IMR-90 (cell line): ENCODE measurements at regions not wholly inside any gene's neighbourhood (a gene's known extent, or its start where the extent isn't known, plus 50 kb on each side); places are given as distances from the start of the nearest gene placed in this dataset.

Experiments used
- ATAC-seq: fragments of 200-7000 bp; cut with Tn5 transposase; 2 replicates; pipeline ENCODE4 v1.9.1; 2020; ENCODE audit warnings: low read depth, mild to moderate bottlenecking, moderate library complexity
- BruUV-seq: library from RNA; stranded (reverse); fragments of 400-500 nt; replicated peaks from 2 replicates; lab custom pipeline; 2021; lab: Mats Ljungman, UMichigan
- CTCF ChIA-PET: fragments of 300-600 bp; formaldehyde crosslinking; extraction: SDS; loops from one replicate; lab custom pipeline; 2021; ENCODE audit warnings: antibody characterized with exemption; lab: Yijun Ruan, JAX
- POLR2A ChIA-PET: fragments of 300-600 bp; sonication (Branson Sonifier 250); formaldehyde crosslinking; loops from one replicate; lab custom pipeline; 2022; ENCODE audit warnings: antibody characterized with exemption; ENCODE audit not compliant: unreplicated experiment; lab: Charles Lee
- DNase-seq: peaks from one replicate; pipeline ENCODE4 v3.0.0; 2013
- H2AFZ ChIP-seq: replicated peaks from 2 replicates; pipeline ENCODE3; 2013; ENCODE audit warnings: low read length, mild to moderate bottlenecking; ENCODE audit not compliant: poor library complexity
- H2AK5ac ChIP-seq: 2 replicates; pipeline ENCODE4 v1.6.1; 2013; ENCODE audit warnings: low read depth, low read length, inconsistent platforms
- H2AK9ac ChIP-seq: replicated peaks from 2 replicates; pipeline ENCODE3; 2013; ENCODE audit warnings: mild to moderate bottlenecking, low read depth, low read length, moderate library complexity; ENCODE audit not compliant: poor library complexity
- H2BK120ac ChIP-seq: 2 replicates; pipeline ENCODE4 v1.6.1; 2013; ENCODE audit warnings: low read depth, low read length, inconsistent platforms
- H2BK15ac ChIP-seq: 3 replicates; pipeline ENCODE4 v1.6.1; 2013; ENCODE audit warnings: low read depth, low read length, inconsistent platforms
- H2BK20ac ChIP-seq: 2 replicates; pipeline ENCODE4 v1.6.1; 2013; ENCODE audit warnings: low read depth, mild to moderate bottlenecking, inconsistent platforms, low read length, moderate library complexity
- H2BK5ac ChIP-seq: 2 replicates; pipeline ENCODE4 v1.6.1; 2013; ENCODE audit warnings: mild to moderate bottlenecking, low read depth, low read length, inconsistent platforms; ENCODE audit not compliant: poor library complexity, severe bottlenecking
- H3K14ac ChIP-seq: replicated peaks from 2 replicates; pipeline ENCODE4 v1.6.1; 2013; ENCODE audit warnings: low read depth, low read length, inconsistent platforms
- H3K18ac ChIP-seq: 2 replicates; pipeline ENCODE4 v1.6.1; 2013; ENCODE audit warnings: low read depth, low read length, control low read depth
- H3K23ac ChIP-seq: 2 replicates; pipeline ENCODE4 v1.6.1; 2013; ENCODE audit warnings: low read depth, low read length, inconsistent platforms
- H3K27ac ChIP-seq: 2 replicates; pipeline ENCODE4 v1.5.1; 2013; ENCODE audit warnings: mild to moderate bottlenecking, control low read depth, low read length; ENCODE audit not compliant: insufficient read depth
- H3K27me3 ChIP-seq: 2 replicates; pipeline ENCODE4 v1.6.1; 2013; ENCODE audit warnings: low read length; ENCODE audit not compliant: control insufficient read depth, insufficient read depth
- H3K36me3 ChIP-seq: 2 replicates; pipeline ENCODE4 v1.6.1; 2013; ENCODE audit warnings: low read length, mixed read lengths; ENCODE audit not compliant: control insufficient read depth, insufficient read depth
- H3K4ac ChIP-seq: 2 replicates; pipeline ENCODE4 v1.6.1; 2013; ENCODE audit warnings: low read depth, low read length, inconsistent platforms
- H3K4me1 ChIP-seq: 2 replicates; pipeline ENCODE4 v1.6.1; 2013; ENCODE audit warnings: low read length, mixed read lengths; ENCODE audit not compliant: control insufficient read depth, insufficient read depth
- H3K4me2 ChIP-seq: 2 replicates; pipeline ENCODE4 v1.6.1; 2013; ENCODE audit warnings: low read depth, mild to moderate bottlenecking, control low read depth, low read length, moderate library complexity
- H3K4me3 ChIP-seq: 2 replicates; pipeline ENCODE4 v1.5.1; 2013; ENCODE audit warnings: low read depth, mild to moderate bottlenecking, control low read depth, low read length, moderate library complexity; ENCODE audit not compliant: insufficient read depth
- H3K56ac ChIP-seq: 2 replicates; pipeline ENCODE4 v1.6.1; 2013; ENCODE audit warnings: low read length, inconsistent platforms; ENCODE audit not compliant: insufficient read depth; ENCODE audit errors: extremely low read depth
- H3K79me1 ChIP-seq, 2 experiments: 2 replicates each; pipeline ENCODE4 v1.6.1; 2013; ENCODE audit warnings: low read length in 2 of 2, inconsistent platforms in 1 of 2, low read depth in 1 of 2
- H3K9ac ChIP-seq: 2 replicates; pipeline ENCODE4 v1.6.1; 2013; ENCODE audit warnings: low read depth, low read length, control low read depth
- H3K9me1 ChIP-seq: 2 replicates; pipeline ENCODE4 v1.6.1; 2013; ENCODE audit warnings: low read length, inconsistent platforms; ENCODE audit not compliant: insufficient read depth
- H3K9me3 ChIP-seq: 2 replicates; pipeline ENCODE4 v1.6.1; 2013; ENCODE audit warnings: low read length; ENCODE audit not compliant: control insufficient read depth, insufficient read depth
- H4K20me1 ChIP-seq: 2 replicates; pipeline ENCODE4 v1.6.1; 2013; ENCODE audit warnings: low read length, inconsistent platforms; ENCODE audit not compliant: insufficient read depth
- H4K5ac ChIP-seq: 2 replicates; pipeline ENCODE4 v1.6.1; 2013; ENCODE audit warnings: mild to moderate bottlenecking, low read depth, low read length, control low read depth
- H4K8ac ChIP-seq, 2 experiments: 2 replicates each; pipeline ENCODE4 v1.6.1; 2013; ENCODE audit warnings: low read depth in 2 of 2, low read length in 2 of 2, control low read depth in 1 of 2, inconsistent platforms in 1 of 2
- H4K91ac ChIP-seq: 2 replicates; pipeline ENCODE4 v1.6.1; 2013; ENCODE audit warnings: low read depth, low read length, inconsistent platforms; ENCODE audit not compliant: insufficient read depth
- BHLHE40 ChIP-seq: fragments of 150-350 bp; IDR thresholded peaks from 2 replicates; pipeline ENCODE4 v1.6.1; 2016; ENCODE audit warnings: mild to moderate bottlenecking, low read depth, low read length
- CEBPB ChIP-seq: IDR thresholded peaks from 2 replicates; pipeline ENCODE4 v1.6.1; 2012; ENCODE audit warnings: low read depth, low read length, improper control_type of control experiment
- CHD1 ChIP-seq: IDR thresholded peaks from 2 replicates; pipeline ENCODE4 v1.6.1; 2012; ENCODE audit warnings: low read depth, low read length, improper control_type of control experiment
- ELK1 ChIP-seq: fragments of 150-350 bp; IDR thresholded peaks from 2 replicates; pipeline ENCODE4 v1.6.1; 2016; ENCODE audit warnings: low read depth, mild to moderate bottlenecking, low read length, moderate library complexity, borderline replicate concordance
- FOS ChIP-seq: fragments of 150-350 bp; IDR thresholded peaks from 2 replicates; pipeline ENCODE4 v1.6.1; 2016; ENCODE audit warnings: low read depth, low read length
- MAFK ChIP-seq: IDR thresholded peaks from 2 replicates; pipeline ENCODE4 v1.6.1; 2012; ENCODE audit warnings: low read depth, low read length, improper control_type of control experiment
- MAZ ChIP-seq: IDR thresholded peaks from 2 replicates; pipeline ENCODE4 v1.6.1; 2012; ENCODE audit warnings: low read depth, mild to moderate bottlenecking, low read length, improper control_type of control experiment, moderate library complexity, borderline replicate concordance
- MXI1 ChIP-seq: IDR thresholded peaks from 2 replicates; pipeline ENCODE4 v1.6.1; 2012; ENCODE audit warnings: low read depth, mild to moderate bottlenecking, low read length, moderate library complexity, borderline replicate concordance
- NFE2L2 ChIP-seq: fragments of 150-350 bp; IDR thresholded peaks from 2 replicates; pipeline ENCODE4 v1.6.1; 2016; ENCODE audit warnings: low read depth, mild to moderate bottlenecking, low read length
- POLR2A ChIP-seq: IDR thresholded peaks from 2 replicates; pipeline ENCODE4 v1.6.1; 2012; ENCODE audit warnings: mild to moderate bottlenecking, low read depth, low read length
- RAD21 ChIP-seq: IDR thresholded peaks from 2 replicates; pipeline ENCODE4 v1.6.1; 2012; ENCODE audit warnings: low read length, improper control_type of control experiment
- RFX5 ChIP-seq: IDR thresholded peaks from 2 replicates; pipeline ENCODE4 v1.8.0; 2012; ENCODE audit warnings: low read depth, mild to moderate bottlenecking, low read length, moderate library complexity
- SMC3 ChIP-seq: fragments of 150-350 bp; IDR thresholded peaks from 2 replicates; pipeline ENCODE4 v1.6.1; 2016; ENCODE audit warnings: low read depth, mild to moderate bottlenecking, antibody characterized with exemption, low read length, moderate library complexity
- WGBS, 2 experiments: methylation state at CpG; one replicate each; pipeline versions ENCODE4 v1.1.5 to v1.1.7; 2013; ENCODE audit warnings: missing lambda C conversion rate in 2 of 2; ENCODE audit not compliant: insufficient read length in 1 of 2; ENCODE audit errors: extremely low coverage in 2 of 2; 5-methylcytosine and 5-hydroxymethylcytosine counted together
- dilution Hi-C: fragments of 300-500 bp; cut with HindIII; formaldehyde crosslinking; loops from one replicate; pipeline ENCODE4 v1.14.3; 2018; ENCODE audit warnings: low sequenced_read_pairs; ENCODE audit not compliant: unreplicated experiment
- in situ Hi-C: fragments of 300-500 bp; cut with MboI; formaldehyde crosslinking; loops from 3 replicates; pipeline ENCODE4 v1.14.3; 2019; ENCODE audit warnings: low sequenced_read_pairs, inconsistent platforms, mixed read lengths
- intact Hi-C: fragments of 100-400 bp; cut with micrococcal nuclease; formaldehyde crosslinking; loops from 2 replicates; pipeline ENCODE4 v1.10.0; 2022
- TF ChIP-seq, protein P1 (sequence below): fragments of 150-350 bp; IDR thresholded peaks from 2 replicates; pipeline ENCODE4 v1.6.1; 2017; ENCODE audit warnings: mild to moderate bottlenecking, antibody characterized with exemption, low read length, low read depth
- TF ChIP-seq, protein P2 (sequence below): conservative IDR thresholded peaks from 2 replicates; pipeline ENCODE4 v1.5.1; 2012; ENCODE audit warnings: mild to moderate bottlenecking, low read depth, low read length, improper control_type of control experiment

- DNase-seq (no peak), ATAC-seq (no peak)
- CTCF ChIA-PET, result interaction anchor here (0.5 to 1.4 kb wide), 4 partner anchors 9 to 505 kb away, joined by 3 to 4 read pairs (median 3); no protein-coding TSS in a partner anchor
- no peak overlapping the region for H2BK5ac ChIP-seq
- no peak overlapping the region for H3K4me3 ChIP-seq
- H2BK120ac ChIP-seq, result no peak overlapping the region
- no peak overlapping the region for H4K8ac ChIP-seq
- no peak overlapping the region for H3K27ac ChIP-seq
- H3K4ac ChIP-seq, result no peak overlapping the region
- H3K4me2 ChIP-seq, result no peak overlapping the region
- in situ Hi-C loops, result no loop called here
- no peak overlapping the region for H2AK9ac ChIP-seq
- no peak overlapping the region; the same call in 1 of the 2 replicates for H3K18ac ChIP-seq
- H3K36me3 ChIP-seq, result no peaks in the 10 kb centered on the region
- no CpG with 5 or more reads among the region's 7 CpGs for WGBS, 2 experiments
- H3K14ac ChIP-seq, result no peak overlapping the region
- no peak overlapping the region; the same call in 2 of the 3 replicates for H2BK15ac ChIP-seq
- intact Hi-C loops, result loop anchor here (5.0 kb wide), 1 partner anchor 154 kb away; no protein-coding TSS in a partner anchor
- no peak overlapping the region for H3K56ac ChIP-seq
- BruUV-seq, result no TSS peak
- H3K4me1 ChIP-seq, result peaks cover 5% of the 10 kb centered on the region; the same call in 1 of the 2 replicates
- 0 out of 2 replicates have a peak, but pooled peaks cover 2% of the 10 kb centered on the region for H3K9me1 ChIP-seq
- no peak overlapping the region for H3K23ac ChIP-seq
- POLR2A ChIA-PET, result no interaction called here
- H3K9me3 ChIP-seq, result no peaks in the 10 kb centered on the region
- no peak overlapping the region for H3K9ac ChIP-seq
- no peaks in the 10 kb centered on the region for H3K79me1 ChIP-seq
- H4K20me1 ChIP-seq, result no peaks in the 10 kb centered on the region
- no peak overlapping the region for H4K5ac ChIP-seq
- H4K91ac ChIP-seq, result no peak overlapping the region
- H2AFZ ChIP-seq, result no peak overlapping the region
- dilution Hi-C loops, result no loop called here
- H3K27me3 ChIP-seq, result no peaks in the 10 kb centered on the region
- H2AK5ac ChIP-seq, result no peak overlapping the region
- no peak overlapping the region for H2BK20ac ChIP-seq
- TF ChIP-seq BHLHE40 (no peak), FOS (no peak), MXI1 (no peak), NFE2L2 (no peak), CHD1 (no peak), RFX5 (no peak), MAFK (no peak), RAD21 (no peak), CEBPB (no peak), MAZ (no peak), POLR2A (no peak), SMC3 (no peak), ELK1 (no peak)
- TF ChIP-seq, protein P1, sequence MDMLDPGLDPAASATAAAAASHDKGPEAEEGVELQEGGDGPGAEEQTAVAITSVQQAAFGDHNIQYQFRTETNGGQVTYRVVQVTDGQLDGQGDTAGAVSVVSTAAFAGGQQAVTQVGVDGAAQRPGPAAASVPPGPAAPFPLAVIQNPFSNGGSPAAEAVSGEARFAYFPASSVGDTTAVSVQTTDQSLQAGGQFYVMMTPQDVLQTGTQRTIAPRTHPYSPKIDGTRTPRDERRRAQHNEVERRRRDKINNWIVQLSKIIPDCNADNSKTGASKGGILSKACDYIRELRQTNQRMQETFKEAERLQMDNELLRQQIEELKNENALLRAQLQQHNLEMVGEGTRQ, result no peak
- TF ChIP-seq, protein P2, sequence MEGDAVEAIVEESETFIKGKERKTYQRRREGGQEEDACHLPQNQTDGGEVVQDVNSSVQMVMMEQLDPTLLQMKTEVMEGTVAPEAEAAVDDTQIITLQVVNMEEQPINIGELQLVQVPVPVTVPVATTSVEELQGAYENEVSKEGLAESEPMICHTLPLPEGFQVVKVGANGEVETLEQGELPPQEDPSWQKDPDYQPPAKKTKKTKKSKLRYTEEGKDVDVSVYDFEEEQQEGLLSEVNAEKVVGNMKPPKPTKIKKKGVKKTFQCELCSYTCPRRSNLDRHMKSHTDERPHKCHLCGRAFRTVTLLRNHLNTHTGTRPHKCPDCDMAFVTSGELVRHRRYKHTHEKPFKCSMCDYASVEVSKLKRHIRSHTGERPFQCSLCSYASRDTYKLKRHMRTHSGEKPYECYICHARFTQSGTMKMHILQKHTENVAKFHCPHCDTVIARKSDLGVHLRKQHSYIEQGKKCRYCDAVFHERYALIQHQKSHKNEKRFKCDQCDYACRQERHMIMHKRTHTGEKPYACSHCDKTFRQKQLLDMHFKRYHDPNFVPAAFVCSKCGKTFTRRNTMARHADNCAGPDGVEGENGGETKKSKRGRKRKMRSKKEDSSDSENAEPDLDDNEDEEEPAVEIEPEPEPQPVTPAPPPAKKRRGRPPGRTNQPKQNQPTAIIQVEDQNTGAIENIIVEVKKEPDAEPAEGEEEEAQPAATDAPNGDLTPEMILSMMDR, result no peak
Measured at GRCh38 chr1:59055908-59056719, 240.8 kb upstream of the FGGY start.
